K562 (cell line): ENCODE measurements at regions not wholly inside any gene's neighbourhood (a gene's known extent, or its start where the extent isn't known, plus 50 kb on each side); places are given as distances from the start of the nearest gene placed in this dataset.

ENCODE experiments used
- ATAC-seq: fragments of 200-7000 bp; cut with Tn5 transposase; 3 replicates; pipeline ENCODE4 v1.9.1; 2020; ENCODE audit warnings: moderate library complexity
- BruUV-seq: library from RNA; stranded (reverse); fragments of 400-500 nt; replicated peaks from 2 replicates; lab custom pipeline; 2021; lab: Mats Ljungman, UMichigan
- CTCF ChIA-PET: fragments of 300-600 bp; formaldehyde crosslinking; extraction: SDS; loops from one replicate; lab custom pipeline; 2021; ENCODE audit warnings: low intra/inter-chr PET ratio; lab: Yijun Ruan, JAX
- POLR2A ChIA-PET: fragments of 300-600, 350-650 bp; sonication (Branson Sonifier 250); formaldehyde crosslinking; extraction: SDS; loops from one replicate; lab custom pipeline; 2021; ENCODE audit warnings: antibody characterized with exemption, inconsistent platforms; lab: Yijun Ruan, JAX
- DNase-seq, 4 experiments: peaks; one replicate each; pipeline versions ENCODE4 v3.0.0 to v3.0.0-alpha.2; 2011 to 2018; ENCODE audit warnings: low spot score in 3 of 4, mixed read lengths in 3 of 4; ENCODE audit errors: extremely low read depth in 1 of 4
- FAIRE-seq: peaks from 2 replicates; lab custom pipeline; 2011; peaks lifted over from hg19 to GRCh38; lab: Jason Lieb, UNC
- H2AFZ ChIP-seq: 2 replicates; pipeline ENCODE4 v1.6.0; 2011; ENCODE audit warnings: low read depth, low read length, control low read depth, inconsistent platforms
- H3K27ac ChIP-seq: fragments of 200-600 bp; 3 replicates; pipeline ENCODE4 v1.8.0; 2011; ENCODE audit warnings: low read depth, mild to moderate bottlenecking, control low read depth, inconsistent platforms, low read length, moderate library complexity, mixed read lengths; ENCODE audit errors: extremely low read depth
- H3K27me3 ChIP-seq, 2 experiments: fragments of 300-600 bp in 1 of 2; 2 replicates in 1 of 2; 3 replicates in 1 of 2; pipeline versions ENCODE4 v1.6.0 to v1.8.0; 2011; ENCODE audit warnings: inconsistent platforms in 2 of 2, low read length in 2 of 2, mild to moderate bottlenecking in 1 of 2, mixed read lengths in 1 of 2, moderate library complexity in 1 of 2; ENCODE audit not compliant: control insufficient read depth in 2 of 2, insufficient read depth in 2 of 2
- H3K36me3 ChIP-seq: fragments of 300-600 bp; 3 replicates; pipeline ENCODE4 v1.8.0; 2011; ENCODE audit warnings: mild to moderate bottlenecking, low read length, inconsistent platforms; ENCODE audit not compliant: control insufficient read depth, insufficient read depth
- H3K4me1 ChIP-seq, 2 experiments: fragments of 200-600 bp in 1 of 2; replicated peaks in 1 of 2; 2 replicates in 1 of 2; 3 replicates in 1 of 2; pipeline versions ENCODE4 v1.5.1 to v1.8.0; 2011; ENCODE audit warnings: inconsistent platforms in 2 of 2, low read length in 2 of 2, mild to moderate bottlenecking in 1 of 2, mixed read lengths in 1 of 2, moderate library complexity in 1 of 2; ENCODE audit not compliant: control insufficient read depth in 2 of 2, insufficient read depth in 2 of 2
- H3K4me2 ChIP-seq: 2 replicates; pipeline ENCODE4 v1.6.1; 2011; ENCODE audit warnings: low read length, control low read depth, inconsistent platforms, mixed read lengths; ENCODE audit not compliant: insufficient read depth
- H3K4me3 ChIP-seq: fragments of 200-600 bp; sonication (generic), shearing (Covaris generic); 2 replicates; pipeline ENCODE4 v1.5.1; 2016; ENCODE audit warnings: control low read depth, inconsistent platforms
- H3K79me2 ChIP-seq: fragments of 200-600 bp; 3 replicates; pipeline ENCODE4 v1.8.0; 2011; ENCODE audit warnings: low read length, inconsistent platforms; ENCODE audit not compliant: control insufficient read depth, insufficient read depth
- H3K9ac ChIP-seq, 2 experiments: 2 replicates each; pipeline versions ENCODE4 v1.6.0 to v1.6.1; 2011; ENCODE audit warnings: low read depth in 2 of 2, low read length in 2 of 2, control low read depth in 1 of 2, inconsistent platforms in 1 of 2, mild to moderate bottlenecking in 1 of 2, mixed read lengths in 1 of 2; ENCODE audit not compliant: insufficient read depth in 1 of 2
- H3K9me1 ChIP-seq: one replicate; pipeline ENCODE4 v1.6.0; 2011; ENCODE audit warnings: inconsistent platforms, mild to moderate bottlenecking, low read length, moderate library complexity; ENCODE audit not compliant: control insufficient read depth, insufficient read depth
- H3K9me3 ChIP-seq: replicated peaks from 2 replicates; pipeline ENCODE4 v1.5.1; 2011; ENCODE audit warnings: low read depth, low read length, inconsistent platforms; ENCODE audit not compliant: control insufficient read depth, insufficient read depth
- H4K20me1 ChIP-seq: replicated peaks from 2 replicates; pipeline ENCODE4 v1.6.1; 2011; ENCODE audit warnings: low read length, inconsistent platforms, mixed read lengths; ENCODE audit not compliant: control insufficient read depth, insufficient read depth
- ARNT ChIP-seq, 2 experiments: fragments of 450-650 bp; IDR thresholded peaks; 2 replicates each; pipeline ENCODE4 v1.6.1; 2016; ENCODE audit warnings: mild to moderate bottlenecking in 1 of 2
- CBX3 ChIP-seq, 2 experiments: IDR thresholded peaks; 1 replicate in 1 of 2; 2 replicates in 1 of 2; pipeline ENCODE4 v1.6.1; 2012; ENCODE audit warnings: inconsistent platforms in 2 of 2, low read length in 2 of 2, borderline replicate concordance in 1 of 2, control low read depth in 1 of 2
- CBX5 ChIP-seq: IDR thresholded peaks from 2 replicates; pipeline ENCODE4 v1.6.1; 2014; ENCODE audit warnings: low read depth, borderline replicate concordance
- DDX20 ChIP-seq: fragments of 450-650 bp; IDR thresholded peaks from 2 replicates; pipeline ENCODE4 v1.6.1; 2016; ENCODE audit warnings: missing genetic modification characterization, low read depth, mild to moderate bottlenecking, missing compliant biosample characterization, moderate library complexity
- ETV1 ChIP-seq: fragments of 450-650 bp; conservative IDR thresholded peaks from 2 replicates; pipeline ENCODE4 v1.6.1; 2016; ENCODE audit warnings: missing genetic modification characterization, control low read depth, low read depth, missing compliant biosample characterization
- MEF2A ChIP-seq: IDR thresholded peaks from 2 replicates; pipeline ENCODE4 v1.6.1; 2011; ENCODE audit warnings: low read depth, mild to moderate bottlenecking, low read length, moderate library complexity; ENCODE audit not compliant: control insufficient read depth
- NFATC3 ChIP-seq: fragments of 450-650 bp; IDR thresholded peaks from 2 replicates; pipeline ENCODE4 v1.6.1; 2017; ENCODE audit warnings: mild to moderate bottlenecking
- PHF8 ChIP-seq: fragments of 200-600 bp; sonication (generic); IDR thresholded peaks from 2 replicates; pipeline ENCODE4 v1.6.1; 2012; ENCODE audit warnings: mixed run types, mild to moderate bottlenecking, inconsistent platforms, low read length, moderate library complexity, borderline replicate concordance
- SRSF9 ChIP-seq: fragments of 200-400 bp; formaldehyde crosslinking; IDR thresholded peaks from 2 replicates; pipeline ENCODE4 v1.6.1; 2017; ENCODE audit warnings: low read depth, low read length, borderline replicate concordance
- TFAM ChIP-seq: fragments of 250-450 bp; sonication (Bioruptor Pico); conservative IDR thresholded peaks from 2 replicates; pipeline ENCODE4 v1.5.0; 2021; ENCODE audit warnings: mild to moderate bottlenecking, moderate library complexity
- TOE1 ChIP-seq, 2 experiments: fragments of 450-650 bp in 1 of 2; sonication (generic) in 1 of 2; formaldehyde crosslinking in 1 of 2; IDR thresholded peaks; 2 replicates each; pipeline versions ENCODE4 v1.7.1 to v1.8.0; 2016 to 2022; ENCODE audit warnings: borderline replicate concordance in 2 of 2, mild to moderate bottlenecking in 2 of 2, antibody characterized with exemption in 1 of 2, inconsistent platforms in 1 of 2, low read depth in 1 of 2, missing genetic modification reagents in 1 of 2, moderate library complexity in 1 of 2
- WHSC1 ChIP-seq: IDR thresholded peaks from one replicate; pipeline ENCODE4 v1.6.1; 2012; ENCODE audit warnings: low read length, control low read depth, inconsistent platforms
- ZNF24 ChIP-seq: fragments of 450-650 bp; IDR thresholded peaks from 2 replicates; pipeline ENCODE4 v1.6.1; 2016
- ZNF57 ChIP-seq: fragments of 450-650 bp; formaldehyde crosslinking; IDR thresholded peaks from 2 replicates; pipeline ENCODE4 v1.4.0; 2020; ENCODE audit warnings: mild to moderate bottlenecking, moderate library complexity
- ZNF778 ChIP-seq: fragments of 450-650 bp; formaldehyde crosslinking; IDR thresholded peaks from 2 replicates; pipeline ENCODE4 v1.4.0; 2020; ENCODE audit warnings: mild to moderate bottlenecking, moderate library complexity
- WGBS: fragments of 100-300 bp; shearing (Covaris generic); methylation state at CpG from one replicate; pipeline ENCODE4 v1.1.6; 2016; ENCODE audit warnings: low coverage, mixed read lengths; ENCODE audit not compliant: insufficient coverage; ENCODE audit errors: missing lambda C conversion rate; 5-methylcytosine and 5-hydroxymethylcytosine counted together
- in situ Hi-C: fragments of 300-500 bp; cut with MboI; formaldehyde crosslinking; loops from 4 replicates; pipeline ENCODE4 v1.15.0; 2018; ENCODE audit warnings: inconsistent platforms, mixed read lengths
- intact Hi-C: fragments of 100-400 bp; cut with micrococcal nuclease; formaldehyde crosslinking; loops from 2 replicates; pipeline ENCODE4 v1.14.2; 2022
- TF ChIP-seq, protein P1 (sequence below): fragments of 450-650 bp; formaldehyde crosslinking; IDR thresholded peaks from 2 replicates; pipeline ENCODE4 v1.4.0; 2022; ENCODE audit warnings: missing genetic modification characterization
- TF ChIP-seq, protein P2 (sequence below): fragments of 250-450 bp; sonication (Bioruptor Pico); IDR thresholded peaks from 2 replicates; pipeline ENCODE4 v1.4.0; 2020
- TF ChIP-seq, protein P3 (sequence below): sonication (generic); formaldehyde crosslinking; IDR thresholded peaks from 2 replicates; pipeline ENCODE4 v1.8.0; 2022; ENCODE audit warnings: mild to moderate bottlenecking, low read depth, missing genetic modification reagents
- TF ChIP-seq, protein P4 (sequence below): fragments of 450-650 bp; formaldehyde crosslinking; conservative IDR thresholded peaks from 2 replicates; pipeline ENCODE4 v1.4.0; 2022; ENCODE audit warnings: mild to moderate bottlenecking, missing genetic modification characterization

DNA sequence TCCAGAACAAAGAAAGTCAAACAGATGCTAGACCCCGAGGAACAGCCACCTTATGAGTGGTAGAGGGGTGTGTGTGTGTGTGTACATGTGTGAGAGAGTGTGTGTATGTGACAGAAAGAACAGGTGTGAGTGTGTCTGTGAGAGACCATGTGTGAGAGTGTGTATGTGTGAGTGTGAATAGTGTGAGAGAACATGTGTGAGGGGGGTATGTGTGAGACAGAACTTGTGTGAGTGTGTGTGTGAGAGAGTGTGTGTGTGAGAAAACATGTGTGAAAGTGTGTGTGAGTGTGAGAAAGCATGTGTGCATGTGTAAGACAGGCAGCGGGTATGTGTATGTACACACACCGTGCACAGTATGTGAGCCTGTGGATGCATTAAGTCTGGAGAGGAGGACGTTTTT is 214.3 kb downstream of the SP3 start:
- H3K4me1 ChIP-seq: no peaks in the 10 kb centered on the region
- POLR2A ChIA-PET: interaction anchor here (0.6 kb wide), 1 partner anchor 22 kb away, joined by 3 read pairs; no protein-coding TSS in a partner anchor
- no peak overlapping the region for H2AFZ ChIP-seq
- no peaks in the 10 kb centered on the region for H3K9me3 ChIP-seq
- no peaks in the 10 kb centered on the region for H3K9me1 ChIP-seq
- in situ Hi-C loops: no loop called here
- H3K9ac ChIP-seq: no peak overlapping the region
- FAIRE-seq (no peak), DNase-seq (no peak), ATAC-seq (no peak)
- CTCF ChIA-PET: interaction anchor here (0.6 kb wide), 1 partner anchor 33 kb away, joined by 3 read pairs; no protein-coding TSS in a partner anchor
- 0% methylated on average over 4 of the region's 4 CpGs for WGBS
- no peak overlapping the region for H3K4me3 ChIP-seq
- no peak overlapping the region for H3K27ac ChIP-seq
- H4K20me1 ChIP-seq: 0 out of 2 replicates have a peak, but pooled peaks cover under 1% of the 10 kb centered on the region
- no peaks in the 10 kb centered on the region for H3K36me3 ChIP-seq
- no peak overlapping the region for H3K4me2 ChIP-seq
- no peaks in the 10 kb centered on the region for H3K79me2 ChIP-seq
- intact Hi-C loops: no loop called here
- H3K27me3 ChIP-seq: peaks cover 13 to 37% of the 10 kb centered on the region in 2 experiments
- no TSS peak for BruUV-seq
- no peak for TF ChIP-seq ZNF57 (CRISPR knock-in tag)
- no peak for TF ChIP-seq ARNT (IDR thresholded peaks at IDR 0.05)
- TF ChIP-seq SRSF9: no peak
- TF ChIP-seq, protein P1, sequence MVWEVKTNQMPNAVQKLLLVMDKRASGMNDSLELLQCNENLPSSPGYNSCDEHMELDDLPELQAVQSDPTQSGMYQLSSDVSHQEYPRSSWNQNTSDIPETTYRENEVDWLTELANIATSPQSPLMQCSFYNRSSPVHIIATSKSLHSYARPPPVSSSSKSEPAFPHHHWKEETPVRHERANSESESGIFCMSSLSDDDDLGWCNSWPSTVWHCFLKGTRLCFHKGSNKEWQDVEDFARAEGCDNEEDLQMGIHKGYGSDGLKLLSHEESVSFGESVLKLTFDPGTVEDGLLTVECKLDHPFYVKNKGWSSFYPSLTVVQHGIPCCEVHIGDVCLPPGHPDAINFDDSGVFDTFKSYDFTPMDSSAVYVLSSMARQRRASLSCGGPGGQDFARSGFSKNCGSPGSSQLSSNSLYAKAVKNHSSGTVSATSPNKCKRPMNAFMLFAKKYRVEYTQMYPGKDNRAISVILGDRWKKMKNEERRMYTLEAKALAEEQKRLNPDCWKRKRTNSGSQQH (CRISPR knock-in tag): peak; percentile 72
- TF ChIP-seq DDX20 (tag): no peak
- TF ChIP-seq ZNF778 (CRISPR knock-in tag): no peak
- TF ChIP-seq CBX3 (IDR thresholded peaks at IDR 0.05; ENCODE audit: borderline replicate concordance in 1 of 2, low read length in 2 of 2): no peak
- TF ChIP-seq TOE1 (IDR thresholded peaks at IDR 0.05; ENCODE audit: borderline replicate concordance): no peak
- no peak for TF ChIP-seq TOE1 (CRISPR knock-in tag; IDR thresholded peaks at IDR 0.05; ENCODE audit: borderline replicate concordance, low read depth)
- no peak for TF ChIP-seq NFATC3
- no peak for TF ChIP-seq WHSC1
- TF ChIP-seq TFAM (CRISPR knock-in tag): no peak
- TF ChIP-seq, protein P2, sequence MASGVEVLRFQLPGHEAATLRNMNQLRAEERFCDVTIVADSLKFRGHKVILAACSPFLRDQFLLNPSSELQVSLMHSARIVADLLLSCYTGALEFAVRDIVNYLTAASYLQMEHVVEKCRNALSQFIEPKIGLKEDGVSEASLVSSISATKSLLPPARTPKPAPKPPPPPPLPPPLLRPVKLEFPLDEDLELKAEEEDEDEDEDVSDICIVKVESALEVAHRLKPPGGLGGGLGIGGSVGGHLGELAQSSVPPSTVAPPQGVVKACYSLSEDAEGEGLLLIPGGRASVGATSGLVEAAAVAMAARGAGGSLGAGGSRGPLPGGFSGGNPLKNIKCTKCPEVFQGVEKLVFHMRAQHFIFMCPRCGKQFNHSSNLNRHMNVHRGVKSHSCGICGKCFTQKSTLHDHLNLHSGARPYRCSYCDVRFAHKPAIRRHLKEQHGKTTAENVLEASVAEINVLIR (CRISPR knock-in tag): no peak
- no peak for TF ChIP-seq PHF8
- TF ChIP-seq MEF2A: no peak
- TF ChIP-seq, protein P3, sequence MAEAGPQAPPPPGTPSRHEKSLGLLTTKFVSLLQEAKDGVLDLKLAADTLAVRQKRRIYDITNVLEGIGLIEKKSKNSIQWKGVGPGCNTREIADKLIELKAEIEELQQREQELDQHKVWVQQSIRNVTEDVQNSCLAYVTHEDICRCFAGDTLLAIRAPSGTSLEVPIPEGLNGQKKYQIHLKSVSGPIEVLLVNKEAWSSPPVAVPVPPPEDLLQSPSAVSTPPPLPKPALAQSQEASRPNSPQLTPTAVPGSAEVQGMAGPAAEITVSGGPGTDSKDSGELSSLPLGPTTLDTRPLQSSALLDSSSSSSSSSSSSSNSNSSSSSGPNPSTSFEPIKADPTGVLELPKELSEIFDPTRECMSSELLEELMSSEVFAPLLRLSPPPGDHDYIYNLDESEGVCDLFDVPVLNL (CRISPR knock-in tag): no peak
- TF ChIP-seq, protein P4, sequence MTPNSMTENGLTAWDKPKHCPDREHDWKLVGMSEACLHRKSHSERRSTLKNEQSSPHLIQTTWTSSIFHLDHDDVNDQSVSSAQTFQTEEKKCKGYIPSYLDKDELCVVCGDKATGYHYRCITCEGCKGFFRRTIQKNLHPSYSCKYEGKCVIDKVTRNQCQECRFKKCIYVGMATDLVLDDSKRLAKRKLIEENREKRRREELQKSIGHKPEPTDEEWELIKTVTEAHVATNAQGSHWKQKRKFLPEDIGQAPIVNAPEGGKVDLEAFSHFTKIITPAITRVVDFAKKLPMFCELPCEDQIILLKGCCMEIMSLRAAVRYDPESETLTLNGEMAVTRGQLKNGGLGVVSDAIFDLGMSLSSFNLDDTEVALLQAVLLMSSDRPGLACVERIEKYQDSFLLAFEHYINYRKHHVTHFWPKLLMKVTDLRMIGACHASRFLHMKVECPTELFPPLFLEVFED (CRISPR knock-in tag): 0 out of 2 replicates have a peak, but pooled peaks have one; percentile 37
- TF ChIP-seq ZNF24: no peak
- no peak for TF ChIP-seq ETV1 (tag)
- TF ChIP-seq CBX5: no peak
